GM10266 (cell line): ENCODE measurements at regions not wholly inside any gene's neighbourhood (a gene's known extent, or its start where the extent isn't known, plus 50 kb on each side); places are given as distances from the start of the nearest gene placed in this dataset.
"Not testable (repeated sequence)": the region's sequence is repeated elsewhere in the genome, so short reads cannot be mapped to it uniquely, and the experiment has no call there.

Experiments
- DNase-seq: peaks from one replicate; pipeline ENCODE4 v3.0.0; 2012; ENCODE audit errors: extremely low spot score
- CTCF ChIP-seq: IDR thresholded peaks from 2 replicates; pipeline ENCODE4 v1.5.1; 2012; ENCODE audit warnings: mild to moderate bottlenecking, low read depth; ENCODE audit not compliant: control insufficient read depth, insufficient read depth; ENCODE audit errors: missing control alignments

GRCh38 chrX:93420090-93420489, 253.3 kb downstream of the NAP1L3 start:
- DNase-seq = no peak
- TF ChIP-seq CTCF = no peak

DNA sequence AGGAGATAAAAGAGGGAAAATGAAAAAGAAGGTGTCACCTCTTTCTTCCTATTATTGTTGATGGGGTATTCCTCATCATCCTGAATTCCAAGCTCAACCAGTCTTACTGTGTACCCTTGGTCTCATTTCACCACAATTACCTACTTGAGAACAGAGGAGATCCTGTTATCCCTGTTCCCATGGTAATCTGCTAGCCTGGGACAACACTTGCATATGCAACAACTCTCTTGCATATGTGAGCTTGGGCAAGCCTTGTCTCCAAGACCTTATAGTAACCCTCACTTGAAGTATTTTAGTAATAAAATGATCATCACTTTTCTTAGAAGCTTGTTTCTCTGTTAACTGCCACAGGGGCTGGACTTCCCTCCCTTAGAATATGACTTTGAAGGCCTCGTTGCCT, 253.7 kb downstream of the NAP1L3 start:
- TF ChIP-seq CTCF = no peak
- DNase-seq = no peak

DNA sequence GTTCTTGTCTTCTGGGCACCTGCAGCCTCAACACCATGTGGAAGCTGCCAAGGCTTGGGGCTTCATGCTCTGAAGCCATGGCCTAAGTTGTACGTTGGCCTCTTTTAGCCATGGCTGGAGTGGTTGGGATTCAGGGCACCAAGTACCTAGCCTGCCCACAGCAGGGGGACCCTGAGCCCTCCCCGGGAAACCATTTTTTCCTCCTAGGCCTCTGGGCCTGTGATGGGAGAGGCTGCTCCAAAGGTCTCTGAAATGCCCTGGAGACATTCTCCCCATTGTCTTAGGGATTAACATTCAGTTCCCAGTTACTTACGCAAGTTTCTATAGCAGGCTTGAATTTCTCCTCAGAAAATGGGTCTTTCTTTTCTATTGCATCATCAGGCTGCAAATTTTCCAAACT, 269.3 kb downstream of the NAP1L3 start:
- DNase-seq = no peak
- TF ChIP-seq CTCF = no peak

- DNase-seq = no peak
- no peak for TF ChIP-seq CTCF
Observed at GRCh38 chrX:93354651-93355050, 318.7 kb downstream of the NAP1L3 start.

DNA sequence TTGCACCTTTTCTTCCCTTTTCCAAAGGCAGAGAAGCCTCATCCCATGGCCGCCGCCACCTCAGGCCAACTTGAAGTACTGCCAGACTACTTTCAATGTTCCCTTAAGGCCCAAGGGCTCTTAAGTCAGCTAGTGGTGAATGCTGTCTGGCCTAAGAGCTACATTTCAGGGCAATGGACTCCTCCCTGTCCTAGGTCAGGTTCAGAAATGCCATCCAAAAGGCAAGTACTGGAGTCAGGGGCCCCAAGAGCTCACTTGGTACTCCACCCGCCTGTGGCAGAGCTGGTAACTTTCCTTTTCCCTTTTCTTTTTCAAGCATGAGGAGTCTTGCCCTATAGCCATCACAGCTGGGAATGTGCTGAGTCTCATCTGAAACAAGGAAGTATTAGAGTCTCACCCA, 327.1 kb downstream of the NAP1L3 start:
- TF ChIP-seq CTCF = no peak
- DNase-seq = no peak

GRCh38 chrX:93344287-93344686, 329.1 kb downstream of the NAP1L3 start:
- not testable (repeated sequence) for DNase-seq

DNA sequence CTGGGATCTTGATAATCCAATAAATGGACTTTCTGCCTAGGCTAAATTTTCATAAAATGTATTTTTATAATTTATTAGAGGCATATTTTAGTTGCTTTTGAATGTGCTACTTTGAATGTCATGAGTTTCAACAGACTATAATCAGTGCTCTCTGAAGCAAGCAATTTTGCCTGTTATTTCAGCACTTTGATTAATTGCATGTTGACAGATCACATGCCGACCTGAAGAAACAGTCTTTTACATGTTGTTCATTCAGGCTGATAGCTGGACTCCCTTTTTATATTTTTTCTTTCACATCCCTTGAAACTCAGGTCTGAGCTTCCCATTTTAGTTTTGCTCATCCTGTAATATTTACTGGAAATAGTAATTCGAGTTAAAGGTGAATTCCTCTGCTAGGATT, 341.0 kb downstream of the NAP1L3 start:
- DNase-seq = no peak
- no peak for TF ChIP-seq CTCF

DNA sequence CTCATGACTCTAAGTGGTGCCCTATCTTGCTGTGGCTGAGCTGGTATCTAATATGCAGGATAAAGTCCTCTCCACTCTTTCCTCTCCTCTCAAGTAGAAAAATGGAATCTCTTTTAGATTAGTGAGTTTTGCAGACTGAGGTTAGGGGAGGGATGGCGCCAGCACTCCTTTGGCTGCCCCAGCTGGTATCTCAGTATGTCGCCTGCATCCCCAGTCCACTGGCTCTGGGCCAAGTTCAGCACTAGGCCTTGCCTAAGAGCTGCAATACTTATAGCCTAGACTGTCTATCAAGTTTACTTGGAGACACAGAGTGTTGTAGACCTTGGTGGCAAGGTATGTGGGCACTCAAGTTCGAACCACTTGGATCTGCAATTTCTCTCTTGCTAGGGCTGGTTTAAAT, 351.3 kb downstream of the NAP1L3 start:
- TF ChIP-seq CTCF = no peak

More for the DNA sequence above, 351.3 kb downstream of the NAP1L3 start:
- DNase-seq = no peak
